GM12865 (cell line): ENCODE measurements at regions not wholly inside any gene's neighbourhood (a gene's known extent, or its start where the extent isn't known, plus 50 kb on each side); places are given as distances from the start of the nearest gene placed in this dataset.

ENCODE experiments used
- DNase-seq: peaks from one replicate; pipeline ENCODE4 v3.0.0; 2010; ENCODE audit warnings: low read depth
- H3K4me3 ChIP-seq: 2 replicates; pipeline ENCODE4 v1.5.1; 2011; ENCODE audit warnings: mild to moderate bottlenecking, low read depth, low read length, control low read depth
- TF ChIP-seq, protein P1 (sequence below): IDR thresholded peaks from 2 replicates; pipeline ENCODE4 v1.5.1; 2011; ENCODE audit warnings: low read length, control low read depth, low read depth, inconsistent platforms; ENCODE audit not compliant: insufficient read depth; ENCODE audit errors: missing control alignments

DNA sequence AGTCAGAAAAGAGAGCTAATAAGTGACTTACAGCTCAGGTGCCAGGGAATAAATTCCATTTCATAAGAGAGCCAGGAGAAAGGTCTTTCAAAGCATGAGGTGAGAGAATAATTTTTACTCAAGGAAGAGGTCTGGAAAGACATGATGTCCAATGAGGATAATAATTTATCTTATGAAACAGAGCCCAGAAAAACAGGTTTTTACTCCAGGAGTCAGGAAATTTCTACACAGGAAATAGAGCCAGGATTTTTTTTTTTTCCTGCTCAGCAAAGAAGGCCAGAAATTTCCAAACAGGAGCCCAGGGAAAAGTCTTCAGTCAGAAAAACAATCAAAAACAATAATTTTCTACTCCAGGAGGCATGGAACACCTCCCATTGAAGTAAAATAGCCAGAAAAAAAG lies 1185.7 kb upstream of the TSPY4 start:
- TF ChIP-seq, protein P1, sequence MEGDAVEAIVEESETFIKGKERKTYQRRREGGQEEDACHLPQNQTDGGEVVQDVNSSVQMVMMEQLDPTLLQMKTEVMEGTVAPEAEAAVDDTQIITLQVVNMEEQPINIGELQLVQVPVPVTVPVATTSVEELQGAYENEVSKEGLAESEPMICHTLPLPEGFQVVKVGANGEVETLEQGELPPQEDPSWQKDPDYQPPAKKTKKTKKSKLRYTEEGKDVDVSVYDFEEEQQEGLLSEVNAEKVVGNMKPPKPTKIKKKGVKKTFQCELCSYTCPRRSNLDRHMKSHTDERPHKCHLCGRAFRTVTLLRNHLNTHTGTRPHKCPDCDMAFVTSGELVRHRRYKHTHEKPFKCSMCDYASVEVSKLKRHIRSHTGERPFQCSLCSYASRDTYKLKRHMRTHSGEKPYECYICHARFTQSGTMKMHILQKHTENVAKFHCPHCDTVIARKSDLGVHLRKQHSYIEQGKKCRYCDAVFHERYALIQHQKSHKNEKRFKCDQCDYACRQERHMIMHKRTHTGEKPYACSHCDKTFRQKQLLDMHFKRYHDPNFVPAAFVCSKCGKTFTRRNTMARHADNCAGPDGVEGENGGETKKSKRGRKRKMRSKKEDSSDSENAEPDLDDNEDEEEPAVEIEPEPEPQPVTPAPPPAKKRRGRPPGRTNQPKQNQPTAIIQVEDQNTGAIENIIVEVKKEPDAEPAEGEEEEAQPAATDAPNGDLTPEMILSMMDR, result no peak

DNA sequence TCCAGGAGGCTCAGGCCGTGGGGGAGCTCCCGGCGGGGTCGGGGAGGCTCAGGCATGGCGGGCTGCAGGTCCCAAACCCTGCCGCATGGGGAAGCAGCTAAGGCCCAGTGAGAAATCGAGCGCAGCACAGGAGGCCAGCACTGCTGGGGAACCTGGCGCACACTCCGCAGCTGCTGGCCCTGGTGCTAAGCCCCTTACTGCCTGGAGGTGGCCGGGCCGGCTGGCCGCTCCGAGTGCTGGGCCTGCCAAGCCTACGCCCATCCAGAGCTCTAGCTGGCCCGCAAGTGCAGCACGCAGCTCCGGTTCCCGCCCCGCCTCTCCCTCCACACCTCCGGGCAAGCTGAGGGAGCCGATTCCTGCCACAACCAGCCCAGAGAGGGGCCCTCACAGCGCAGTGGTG lies 1208.7 kb upstream of the TSPY4 start:
- no peak overlapping the region for H3K4me3 ChIP-seq
- no peak for DNase-seq
- TF ChIP-seq, protein P1, result no peak

More for the DNA sequence above, 1185.7 kb upstream of the TSPY4 start:
- DNase-seq, result no peak
- no peak overlapping the region for H3K4me3 ChIP-seq

DNA sequence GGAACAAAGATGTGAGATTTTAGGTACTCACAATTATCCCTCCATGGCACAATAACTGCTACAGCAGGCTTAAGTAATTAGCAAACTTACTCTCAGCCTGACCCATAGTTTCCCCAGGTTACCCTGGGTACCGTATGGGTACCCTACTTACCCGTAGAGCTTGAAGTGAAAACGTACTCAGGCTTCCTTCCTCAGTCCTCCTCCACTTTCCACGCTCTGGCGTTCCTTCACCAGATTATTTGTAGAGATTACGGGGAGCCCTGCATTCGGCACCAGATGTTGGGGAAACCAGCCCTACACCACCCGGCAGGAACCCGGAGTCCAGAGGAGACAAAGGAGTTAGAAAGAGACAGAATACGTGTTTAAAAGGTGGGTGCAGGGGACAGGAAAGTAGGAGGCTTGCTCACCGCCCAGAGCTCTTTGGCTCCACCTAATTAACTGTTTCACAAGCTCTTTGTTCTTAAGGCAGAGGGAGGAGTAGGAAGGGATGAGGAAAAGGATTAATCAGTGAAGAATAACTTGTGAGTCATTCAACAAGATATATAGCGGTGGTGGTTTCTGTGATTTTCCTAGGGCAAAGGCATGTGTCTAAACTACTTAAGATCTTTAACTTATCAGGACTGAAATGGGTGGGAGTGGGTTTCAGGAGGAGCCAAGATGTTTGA lies 1211.2 kb upstream of the TSPY4 start:
- TF ChIP-seq, protein P1, result no peak
- no peak overlapping the region for H3K4me3 ChIP-seq
- DNase-seq, result no peak

DNA sequence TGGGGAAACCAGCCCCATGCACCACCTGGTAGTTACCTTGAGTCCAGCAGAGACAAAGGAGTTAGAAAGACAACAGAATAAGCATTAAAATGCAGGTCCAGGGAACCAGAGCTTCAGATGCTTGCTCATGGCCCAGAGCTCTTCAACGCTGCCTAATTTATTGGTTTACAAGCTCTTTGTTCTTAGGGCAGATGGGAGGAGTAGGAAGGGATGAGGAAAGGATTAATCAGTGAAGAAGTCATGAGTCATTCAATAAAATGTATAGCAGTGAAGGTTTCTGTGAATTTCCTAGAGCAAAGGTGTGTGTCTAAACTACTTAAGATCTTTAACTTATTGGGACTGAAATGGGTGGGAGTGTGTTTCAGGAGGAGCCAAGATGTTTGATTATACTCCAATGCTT lies 1210.3 kb upstream of the AMELY start:
- TF ChIP-seq, protein P1, result no peak
- no peak overlapping the region for H3K4me3 ChIP-seq
- DNase-seq, result no peak

DNA sequence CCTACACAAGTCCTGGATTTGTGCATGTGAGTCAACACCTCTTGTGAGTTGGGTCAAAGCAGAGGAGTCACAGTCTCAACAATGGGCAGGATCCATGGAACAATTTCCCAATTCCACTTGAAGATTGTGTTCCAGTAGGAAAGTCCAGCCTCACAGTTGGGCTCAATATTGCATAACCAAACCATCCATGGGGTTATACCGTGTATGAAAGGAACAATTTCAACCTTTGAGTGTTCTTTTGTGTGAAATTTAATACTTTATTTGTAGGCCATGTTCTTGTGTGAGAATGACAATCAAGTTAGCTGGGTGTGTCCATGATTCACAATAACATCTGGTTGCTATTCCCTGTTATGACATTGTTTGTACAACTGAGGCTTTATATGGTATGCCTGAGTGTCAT lies 1182.9 kb upstream of the AMELY start:
- TF ChIP-seq, protein P1, result no peak
- no peak overlapping the region for H3K4me3 ChIP-seq
- DNase-seq, result no peak

DNA sequence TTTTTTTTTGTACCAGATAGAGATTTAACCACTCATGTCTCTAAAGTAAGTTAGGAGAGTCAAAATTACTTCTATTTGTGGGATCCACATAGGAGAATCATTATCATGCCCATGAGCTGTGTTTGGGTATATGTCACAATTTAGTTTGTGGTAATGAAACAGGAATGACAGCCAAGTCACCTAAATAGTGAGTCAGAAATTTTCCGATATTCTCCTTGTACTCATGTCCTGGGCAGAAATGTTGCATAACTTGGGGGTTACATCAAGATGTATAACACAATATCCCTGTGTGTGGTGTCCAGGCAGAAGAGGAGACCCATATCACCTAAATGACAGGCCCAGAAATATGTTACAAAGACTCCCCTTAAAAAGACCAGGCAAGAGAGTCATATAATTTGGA lies 1181.4 kb upstream of the AMELY start:
- no peak for DNase-seq
- no peak overlapping the region for H3K4me3 ChIP-seq
- TF ChIP-seq, protein P1, result no peak

DNA sequence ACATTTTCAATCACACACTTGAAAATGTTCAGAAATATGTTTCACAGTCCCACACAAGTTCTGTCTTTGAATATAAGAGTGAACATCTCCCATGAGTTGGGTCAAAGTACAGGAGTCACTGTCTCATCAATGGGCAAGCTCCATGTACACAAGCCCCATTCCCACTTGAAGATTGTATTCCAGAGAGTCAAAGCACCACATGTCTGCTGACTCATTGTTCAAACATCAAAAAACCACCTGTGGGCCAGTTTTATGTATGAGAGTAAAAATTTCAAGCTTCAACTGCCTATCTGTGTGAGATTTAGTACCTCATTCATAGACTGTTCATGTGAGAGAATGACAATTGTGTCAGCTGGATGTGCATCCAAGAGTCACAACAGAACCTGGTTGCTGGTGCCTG lies 1174.4 kb upstream of the AMELY start:
- DNase-seq, result no peak
- no peak overlapping the region for H3K4me3 ChIP-seq
- TF ChIP-seq, protein P1, result no peak
